B cell (primary cell): ENCODE measurements at regions not wholly inside any gene's neighbourhood (a gene's known extent, or its start where the extent isn't known, plus 50 kb on each side); places are given as distances from the start of the nearest gene placed in this dataset.

ENCODE experiments used
- ATAC-seq: fragments of 200-7000 bp; cut with Tn5 transposase; one replicate; pipeline ENCODE4 v1.10.0; 2021; ENCODE audit warnings: low read depth, mild to moderate bottlenecking, moderate number of reproducible peaks, moderate library complexity
- CTCF ChIA-PET: fragments of 350-600 bp; sonication (Branson Sonifier 250); formaldehyde crosslinking; loops from one replicate; lab custom pipeline; 2021; ENCODE audit warnings: antibody characterized with exemption, inconsistent platforms; lab: Charles Lee
- POLR2A ChIA-PET: fragments of 350-600 bp; sonication (Branson Sonifier 250); formaldehyde crosslinking; loops from one replicate; lab custom pipeline; 2021; ENCODE audit warnings: antibody characterized with exemption; lab: Charles Lee
- DNase-seq: peaks from one replicate; pipeline ENCODE4 v3.0.0; 2013
- H2AFZ ChIP-seq: 2 replicates; pipeline ENCODE4 v1.6.1; 2012; ENCODE audit warnings: mild to moderate bottlenecking, low read depth, low read length; ENCODE audit not compliant: insufficient read depth, poor library complexity, severe bottlenecking
- H3K27ac ChIP-seq, 2 donors: 1 replicate in 1 of 2; 2 replicates in 1 of 2; pipeline ENCODE4 v1.5.1; 2012 to 2013; ENCODE audit warnings: low read length in 2 of 2, mild to moderate bottlenecking in 2 of 2, moderate library complexity in 1 of 2
- H3K27me3 ChIP-seq, 4 experiments: fragments of 200-600 bp in 1 of 4; sonication (generic) in 1 of 4; replicated peaks in 1 of 4; 1 replicate in 2 of 4; 2 replicates in 2 of 4; pipeline versions ENCODE4 v1.6.1 to v1.7.0; 2013 to 2016; ENCODE audit warnings: low read length in 3 of 4, mild to moderate bottlenecking in 2 of 4, mixed read lengths in 1 of 4, moderate library complexity in 1 of 4; ENCODE audit not compliant: insufficient read depth in 4 of 4, control insufficient read depth in 3 of 4; ENCODE audit errors: control extremely low read depth in 1 of 4
- H3K36me3 ChIP-seq, 2 experiments: replicated peaks in 1 of 2; 1 replicate in 1 of 2; 2 replicates in 1 of 2; pipeline versions ENCODE4 v1.6.1 to v1.7.1; 2013; ENCODE audit warnings: low read length in 1 of 2; ENCODE audit not compliant: insufficient read depth in 2 of 2, control insufficient read depth in 1 of 2; ENCODE audit errors: control extremely low read depth in 1 of 2, extremely low read depth in 1 of 2
- H3K4me1 ChIP-seq, 2 donors: fragments of 200-600 bp in 1 of 2; sonication (generic) in 1 of 2; 1 replicate in 1 of 2; 2 replicates in 1 of 2; pipeline versions ENCODE4 v1.5.1 to v1.6.1; 2013 to 2017; ENCODE audit warnings: low read length in 2 of 2; ENCODE audit not compliant: control insufficient read depth in 2 of 2, insufficient read depth in 2 of 2
- H3K4me2 ChIP-seq: replicated peaks from 2 replicates; pipeline ENCODE3; 2012; ENCODE audit warnings: mild to moderate bottlenecking, low read depth, low read length; ENCODE audit not compliant: poor library complexity, severe bottlenecking
- H3K4me3 ChIP-seq, 5 experiments: fragments of 200-600 bp in 1 of 5; sonication (generic) in 1 of 5; 1 replicate in 3 of 5; 2 replicates in 2 of 5; pipeline versions ENCODE4 v1.5.1 to v1.7.0; 2011 to 2016; ENCODE audit warnings: low read length in 4 of 5, mild to moderate bottlenecking in 4 of 5, low read depth in 2 of 5, control low read depth in 1 of 5, moderate library complexity in 1 of 5; ENCODE audit not compliant: insufficient read depth in 1 of 5; ENCODE audit errors: control extremely low read depth in 1 of 5, extremely low read depth in 1 of 5
- H3K79me2 ChIP-seq: fragments of 200-600 bp; sonication (generic); one replicate; pipeline ENCODE4 v1.6.0; 2016; ENCODE audit warnings: low read length; ENCODE audit not compliant: control insufficient read depth, insufficient read depth
- H3K9ac ChIP-seq: fragments of 200-600 bp; sonication (generic); 2 replicates; pipeline ENCODE4 v1.6.1; 2017; ENCODE audit warnings: mild to moderate bottlenecking, low read length, moderate library complexity
- H3K9me3 ChIP-seq, 3 donors: one replicate each; pipeline versions ENCODE4 v1.6.1 to v1.7.1; 2013; ENCODE audit warnings: low read length in 2 of 3; ENCODE audit not compliant: control insufficient read depth in 2 of 3, insufficient read depth in 1 of 3; ENCODE audit errors: control extremely low read depth in 1 of 3
- H4K20me1 ChIP-seq: 2 replicates; pipeline ENCODE4 v1.6.0; 2012; ENCODE audit warnings: mild to moderate bottlenecking, low read length; ENCODE audit not compliant: insufficient read depth, control insufficient read depth, poor library complexity, severe bottlenecking
- H3K27ac Mint-ChIP-seq: one replicate; pipeline ENCODE4 v1.8.0; 2021; ENCODE audit warnings: mixed read lengths
- H3K27me3 Mint-ChIP-seq: one replicate; pipeline ENCODE4 v1.8.0; 2021; ENCODE audit warnings: mixed read lengths
- H3K4me1 Mint-ChIP-seq: one replicate; pipeline ENCODE4 v1.8.0; 2021; ENCODE audit warnings: mixed read lengths
- H3K4me3 Mint-ChIP-seq: one replicate; pipeline ENCODE4 v1.8.0; 2021; ENCODE audit warnings: mixed read lengths
- H3K9me3 Mint-ChIP-seq: one replicate; pipeline ENCODE4 v1.8.0; 2022; ENCODE audit warnings: mixed read lengths; ENCODE audit not compliant: insufficient read depth
- EZH2 ChIP-seq: IDR thresholded peaks from 2 replicates; pipeline ENCODE4 v1.6.1; 2012; ENCODE audit warnings: borderline replicate concordance, low read depth, mild to moderate bottlenecking, moderate library complexity, low read length; ENCODE audit not compliant: insufficient read depth, poor library complexity, severe bottlenecking
- WGBS: methylation state at CpG from one replicate; pipeline ENCODE4 v1.1.5; 2013; ENCODE audit warnings: missing lambda C conversion rate; ENCODE audit not compliant: insufficient coverage; 5-methylcytosine and 5-hydroxymethylcytosine counted together
- intact Hi-C: fragments of 100-400 bp; cut with micrococcal nuclease; formaldehyde crosslinking; loops from one replicate; pipeline ENCODE4 v1.10.0; 2022
- TF ChIP-seq, protein P1 (sequence below): fragments of 200-600 bp; IDR thresholded peaks from one replicate; pipeline ENCODE4 v1.8.0; 2022; ENCODE audit warnings: antibody characterized with exemption, mild to moderate bottlenecking

DNA sequence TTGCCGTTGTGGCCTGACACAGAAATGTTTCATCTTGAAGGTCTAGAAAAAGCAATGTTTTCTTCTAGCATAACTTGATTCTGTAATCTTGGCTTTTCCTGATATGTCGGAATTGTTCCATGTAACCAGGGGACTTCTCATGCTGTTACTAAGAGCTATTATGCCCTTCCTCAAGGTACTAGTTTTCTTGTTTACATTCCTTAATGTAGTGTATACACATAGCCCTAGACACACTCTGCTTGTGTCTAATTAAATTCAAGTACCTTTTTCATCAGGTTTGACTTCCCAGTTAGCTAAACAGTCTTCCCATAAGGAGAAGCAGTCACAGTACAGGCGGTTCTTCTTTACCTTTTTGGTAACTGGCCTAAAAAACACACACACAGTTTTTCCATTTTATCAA lies 89.4 kb upstream of the KCNK12 start:
- no peaks in the 10 kb centered on the region for H3K27me3 ChIP-seq
- H3K4me3 ChIP-seq: no peak overlapping the region
- TF ChIP-seq, protein P1, sequence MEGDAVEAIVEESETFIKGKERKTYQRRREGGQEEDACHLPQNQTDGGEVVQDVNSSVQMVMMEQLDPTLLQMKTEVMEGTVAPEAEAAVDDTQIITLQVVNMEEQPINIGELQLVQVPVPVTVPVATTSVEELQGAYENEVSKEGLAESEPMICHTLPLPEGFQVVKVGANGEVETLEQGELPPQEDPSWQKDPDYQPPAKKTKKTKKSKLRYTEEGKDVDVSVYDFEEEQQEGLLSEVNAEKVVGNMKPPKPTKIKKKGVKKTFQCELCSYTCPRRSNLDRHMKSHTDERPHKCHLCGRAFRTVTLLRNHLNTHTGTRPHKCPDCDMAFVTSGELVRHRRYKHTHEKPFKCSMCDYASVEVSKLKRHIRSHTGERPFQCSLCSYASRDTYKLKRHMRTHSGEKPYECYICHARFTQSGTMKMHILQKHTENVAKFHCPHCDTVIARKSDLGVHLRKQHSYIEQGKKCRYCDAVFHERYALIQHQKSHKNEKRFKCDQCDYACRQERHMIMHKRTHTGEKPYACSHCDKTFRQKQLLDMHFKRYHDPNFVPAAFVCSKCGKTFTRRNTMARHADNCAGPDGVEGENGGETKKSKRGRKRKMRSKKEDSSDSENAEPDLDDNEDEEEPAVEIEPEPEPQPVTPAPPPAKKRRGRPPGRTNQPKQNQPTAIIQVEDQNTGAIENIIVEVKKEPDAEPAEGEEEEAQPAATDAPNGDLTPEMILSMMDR: no peak
- TF ChIP-seq EZH2: no peak
- Mint-ChIP-seq H3K27me3 (no peaks in the 10 kb centered on the region), H3K4me3 (peak overlapping the region; percentile 0), H3K27ac (no peak overlapping the region), H3K4me1 (peaks cover 48% of the 10 kb centered on the region), H3K9me3 (no peaks in the 10 kb centered on the region)
- intact Hi-C loops: no loop called here
- no peaks in the 10 kb centered on the region for H4K20me1 ChIP-seq
- ChIA-PET CTCF (no interaction called here), POLR2A (no interaction called here)
- H3K9ac ChIP-seq: no peak overlapping the region
- no peak overlapping the region for H2AFZ ChIP-seq
- ATAC-seq (no peak), DNase-seq (no peak)
- 0% methylated on average over 1 of the region's 3 CpGs for WGBS
- no peaks in the 10 kb centered on the region for H3K9me3 ChIP-seq
- H3K79me2 ChIP-seq: no peaks in the 10 kb centered on the region
- H3K4me1 ChIP-seq: peaks cover 26 to 45% of the 10 kb centered on the region in 2 donors
- H3K4me2 ChIP-seq: peak overlapping the region; percentile 36
- H3K27ac ChIP-seq: no peak overlapping the region
- H3K36me3 ChIP-seq: no peaks in the 10 kb centered on the region

DNA sequence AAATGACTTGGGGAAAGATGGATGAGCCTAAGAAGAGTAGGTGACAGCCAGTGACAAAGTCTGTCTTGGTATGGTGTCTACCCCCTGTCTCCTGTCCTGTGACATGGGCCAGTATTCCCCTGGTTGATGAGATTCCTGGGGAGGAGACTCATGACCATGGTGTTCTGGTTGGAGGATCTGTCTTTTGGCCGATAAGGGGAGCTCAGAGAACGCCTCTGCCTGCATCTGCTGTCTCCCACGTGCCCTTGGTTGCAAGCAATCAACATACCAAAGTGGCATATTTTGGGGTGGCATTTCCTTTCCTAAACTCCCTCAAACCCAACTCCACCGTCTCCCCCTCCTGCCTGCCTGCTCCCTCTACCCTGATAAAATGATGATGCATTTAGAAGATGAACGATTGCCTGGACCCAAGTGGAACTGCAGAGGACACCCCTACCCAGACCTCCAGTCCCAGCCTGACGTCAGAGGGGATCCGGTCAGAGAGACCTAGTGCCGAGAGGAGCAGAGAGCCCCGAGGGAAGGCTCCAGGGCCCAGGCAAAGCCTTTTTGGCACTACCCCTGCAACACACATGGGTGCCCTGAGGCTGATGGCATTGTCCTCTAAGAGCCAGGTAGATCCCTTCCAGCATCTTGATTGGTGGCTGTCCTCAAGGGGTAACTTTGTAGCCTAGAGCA lies 88.0 kb upstream of the KCNK12 start:
- CTCF ChIA-PET: interaction anchor here (2.1 kb wide), 1 partner anchor 109 kb away, joined by 12 read pairs; no protein-coding TSS in a partner anchor
- ATAC-seq (no peak), DNase-seq (no peak)
- Histone ChIP-seq H2AFZ (no peak overlapping the region), H4K20me1 (no peaks in the 10 kb centered on the region), H3K4me3 (no peak overlapping the region), H3K79me2 (no peaks in the 10 kb centered on the region), H3K9ac (no peak overlapping the region), H3K4me2 (peak overlapping the region; percentile 21), H3K9me3 (no peaks in the 10 kb centered on the region), H3K36me3 (no peaks in the 10 kb centered on the region), H3K27me3 (no peaks in the 10 kb centered on the region), H3K27ac (no peak overlapping the region), H3K4me1 (peaks cover 40 to 59% of the 10 kb centered on the region in 2 donors)
- Mint-ChIP-seq H3K9me3 (no peaks in the 10 kb centered on the region), H3K4me3 (no peak overlapping the region), H3K27me3 (no peaks in the 10 kb centered on the region), H3K4me1 (peaks cover 61% of the 10 kb centered on the region), H3K27ac (peak overlapping the region; percentile 46)
- intact Hi-C loops: loop anchor here (5.0 kb wide), 3 partner anchors 39 to 136 kb away; no protein-coding TSS in a partner anchor
- POLR2A ChIA-PET: no interaction called here
- WGBS: 85% methylated on average over 7 of the region's 9 CpGs
- TF ChIP-seq, protein P1: no peak
- no peak for TF ChIP-seq EZH2
